ENCODE measurements at regions not wholly inside any gene's neighbourhood (a gene's known extent, or its start where the extent isn't known, plus 50 kb on each side); places are given as distances from the start of the nearest gene placed in this dataset.

GRCh38 chr3:77933926-77934325 is 894.0 kb downstream of the ROBO2 start:
- no peak overlapping the region for H3K4me3 Mint-ChIP-seq
- no peaks in the 10 kb centered on the region for H3K4me1 Mint-ChIP-seq (ENCODE audit: low read depth)
- H3K9me3 Mint-ChIP-seq: peaks cover 10% of the 10 kb centered on the region
- H3K27ac Mint-ChIP-seq: no peak overlapping the region
- intact Hi-C loops (cut with micrococcal nuclease): no loop called here
- H3K36me3 Mint-ChIP-seq: no peaks in the 10 kb centered on the region
- H3K27me3 Mint-ChIP-seq: no peaks in the 10 kb centered on the region
- POLR2A ChIA-PET: no interaction called here
- CTCF ChIA-PET: no interaction called here
- DNase-seq: no peak

GRCh38 chr3:77935418-77935817 is 895.5 kb downstream of the ROBO2 start:
- Mint-ChIP-seq H3K4me1 (ENCODE audit: low read depth) (no peaks in the 10 kb centered on the region), H3K27ac (no peak overlapping the region), H3K9me3 (peaks cover 10% of the 10 kb centered on the region), H3K4me3 (no peak overlapping the region), H3K36me3 (no peaks in the 10 kb centered on the region), H3K27me3 (no peaks in the 10 kb centered on the region)
- intact Hi-C loops (cut with micrococcal nuclease): no loop called here
- POLR2A ChIA-PET: no interaction called here
- CTCF ChIA-PET: no interaction called here
- no peak for DNase-seq

GRCh38 chr3:77939726-77940125 is 899.8 kb downstream of the ROBO2 start:
- no peak overlapping the region for H3K27ac Mint-ChIP-seq
- no peaks in the 10 kb centered on the region for H3K36me3 Mint-ChIP-seq
- no peak overlapping the region for H3K4me3 Mint-ChIP-seq
- POLR2A ChIA-PET: no interaction called here
- no peak for DNase-seq
- H3K9me3 Mint-ChIP-seq: peaks cover 7% of the 10 kb centered on the region
- intact Hi-C loops (cut with micrococcal nuclease): no loop called here
- CTCF ChIA-PET: no interaction called here
- H3K4me1 Mint-ChIP-seq (ENCODE audit: low read depth): no peaks in the 10 kb centered on the region
- H3K27me3 Mint-ChIP-seq: no peaks in the 10 kb centered on the region

GRCh38 chr3:77943598-77943997 is 903.7 kb downstream of the ROBO2 start:
- Mint-ChIP-seq H3K4me1 (ENCODE audit: low read depth) (no peaks in the 10 kb centered on the region), H3K9me3 (no peaks in the 10 kb centered on the region), H3K4me3 (no peak overlapping the region), H3K36me3 (no peaks in the 10 kb centered on the region), H3K27ac (no peak overlapping the region), H3K27me3 (no peaks in the 10 kb centered on the region)
- no peak for DNase-seq
- intact Hi-C loops (cut with micrococcal nuclease): no loop called here
- ChIA-PET CTCF (no interaction called here), POLR2A (no interaction called here)

GRCh38 chr3:77945320-77945719 is 905.4 kb downstream of the ROBO2 start:
- H3K9me3 Mint-ChIP-seq: peaks cover 4% of the 10 kb centered on the region

GRCh38 chr3:77947671-77948070 is 907.8 kb downstream of the ROBO2 start:
- ChIA-PET POLR2A (no interaction called here), CTCF (no interaction called here)
- no peaks in the 10 kb centered on the region for H3K27me3 Mint-ChIP-seq
- intact Hi-C loops (cut with micrococcal nuclease): no loop called here
- DNase-seq: no peak
- no peaks in the 10 kb centered on the region for H3K4me1 Mint-ChIP-seq (ENCODE audit: low read depth)
- H3K9me3 Mint-ChIP-seq: peaks cover 12% of the 10 kb centered on the region
- no peak overlapping the region for H3K27ac Mint-ChIP-seq
- no peaks in the 10 kb centered on the region for H3K36me3 Mint-ChIP-seq
- no peak overlapping the region for H3K4me3 Mint-ChIP-seq

More at GRCh38 chr3:77945320-77945719, 905.4 kb downstream of the ROBO2 start:
- ChIA-PET POLR2A (no interaction called here), CTCF (no interaction called here)
- intact Hi-C loops (cut with micrococcal nuclease): no loop called here
- no peak overlapping the region for H3K4me3 Mint-ChIP-seq
- no peaks in the 10 kb centered on the region for H3K36me3 Mint-ChIP-seq
- no peaks in the 10 kb centered on the region for H3K4me1 Mint-ChIP-seq (ENCODE audit: low read depth)
- no peak for DNase-seq
- no peak overlapping the region for H3K27ac Mint-ChIP-seq
- H3K27me3 Mint-ChIP-seq: no peaks in the 10 kb centered on the region

- POLR2A ChIA-PET: no interaction called here
Measured at GRCh38 chr3:77967621-77968020, 927.7 kb downstream of the ROBO2 start.

GRCh38 chr3:77976079-77976478 is 936.2 kb downstream of the ROBO2 start:
- Mint-ChIP-seq H3K4me1 (ENCODE audit: low read depth) (no peaks in the 10 kb centered on the region), H3K27me3 (no peaks in the 10 kb centered on the region), H3K4me3 (no peak overlapping the region), H3K36me3 (no peaks in the 10 kb centered on the region), H3K9me3 (peaks cover 13% of the 10 kb centered on the region), H3K27ac (no peak overlapping the region)
- POLR2A ChIA-PET: no interaction called here
- CTCF ChIA-PET: no interaction called here
- no peak for DNase-seq
- intact Hi-C loops (cut with micrococcal nuclease): no loop called here

More at GRCh38 chr3:77967621-77968020, 927.7 kb downstream of the ROBO2 start:
- DNase-seq: no peak
- intact Hi-C loops (cut with micrococcal nuclease): no loop called here
- CTCF ChIA-PET: no interaction called here
- Mint-ChIP-seq H3K27ac (no peak overlapping the region), H3K27me3 (no peaks in the 10 kb centered on the region), H3K4me1 (ENCODE audit: low read depth) (no peaks in the 10 kb centered on the region), H3K4me3 (no peak overlapping the region), H3K36me3 (no peaks in the 10 kb centered on the region), H3K9me3 (peaks cover 30% of the 10 kb centered on the region)

GRCh38 chr3:78003090-78003489 is 963.2 kb downstream of the ROBO2 start:
- POLR2A ChIA-PET: no interaction called here
- H3K4me3 Mint-ChIP-seq: no peak overlapping the region
- CTCF ChIA-PET: no interaction called here
- no peaks in the 10 kb centered on the region for H3K27me3 Mint-ChIP-seq
- DNase-seq: no peak
- no peaks in the 10 kb centered on the region for H3K4me1 Mint-ChIP-seq (ENCODE audit: low read depth)
- no peak overlapping the region for H3K27ac Mint-ChIP-seq
- intact Hi-C loops (cut with micrococcal nuclease): no loop called here
- H3K36me3 Mint-ChIP-seq: no peaks in the 10 kb centered on the region
- H3K9me3 Mint-ChIP-seq: peaks cover 23% of the 10 kb centered on the region

- Mint-ChIP-seq H3K27me3 (no peaks in the 10 kb centered on the region), H3K4me1 (ENCODE audit: low read depth) (no peaks in the 10 kb centered on the region), H3K9me3 (peaks cover 26% of the 10 kb centered on the region), H3K4me3 (no peak overlapping the region), H3K36me3 (no peaks in the 10 kb centered on the region), H3K27ac (no peak overlapping the region)
- CTCF ChIA-PET: no interaction called here
- POLR2A ChIA-PET: no interaction called here
- intact Hi-C loops (cut with micrococcal nuclease): no loop called here
- no peak for DNase-seq
Measured at GRCh38 chr3:78004571-78004970, 964.7 kb downstream of the ROBO2 start.

GRCh38 chr3:78013653-78014052 is 973.8 kb downstream of the ROBO2 start:
- DNase-seq: no peak
- Mint-ChIP-seq H3K27ac (no peak overlapping the region), H3K27me3 (no peaks in the 10 kb centered on the region), H3K36me3 (no peaks in the 10 kb centered on the region), H3K4me3 (no peak overlapping the region), H3K9me3 (peaks cover 26% of the 10 kb centered on the region), H3K4me1 (ENCODE audit: low read depth) (no peaks in the 10 kb centered on the region)
- ChIA-PET CTCF (no interaction called here), POLR2A (no interaction called here)
- intact Hi-C loops (cut with micrococcal nuclease): no loop called here

GRCh38 chr3:78015856-78016255 is 976.0 kb downstream of the ROBO2 start:
- ChIA-PET CTCF (no interaction called here), POLR2A (no interaction called here)
- H3K9me3 Mint-ChIP-seq: peaks cover 25% of the 10 kb centered on the region
- DNase-seq: no peak
- no peaks in the 10 kb centered on the region for H3K27me3 Mint-ChIP-seq
- no peak overlapping the region for H3K27ac Mint-ChIP-seq
- H3K36me3 Mint-ChIP-seq: no peaks in the 10 kb centered on the region
- H3K4me1 Mint-ChIP-seq (ENCODE audit: low read depth): no peaks in the 10 kb centered on the region
- H3K4me3 Mint-ChIP-seq: no peak overlapping the region
- intact Hi-C loops (cut with micrococcal nuclease): no loop called here

- H3K27me3 Mint-ChIP-seq: no peaks in the 10 kb centered on the region
- H3K9me3 Mint-ChIP-seq: peaks cover 32% of the 10 kb centered on the region
- DNase-seq: no peak
- H3K36me3 Mint-ChIP-seq: no peaks in the 10 kb centered on the region
- H3K4me1 Mint-ChIP-seq (ENCODE audit: low read depth): no peaks in the 10 kb centered on the region
- POLR2A ChIA-PET: no interaction called here
- CTCF ChIA-PET: no interaction called here
- H3K27ac Mint-ChIP-seq: no peak overlapping the region
- intact Hi-C loops (cut with micrococcal nuclease): no loop called here
- no peak overlapping the region for H3K4me3 Mint-ChIP-seq
Measured at GRCh38 chr3:78021710-78022109, 981.8 kb downstream of the ROBO2 start.

- Mint-ChIP-seq H3K27me3 (no peaks in the 10 kb centered on the region), H3K4me1 (ENCODE audit: low read depth) (no peaks in the 10 kb centered on the region), H3K27ac (no peak overlapping the region), H3K9me3 (peaks cover 32% of the 10 kb centered on the region), H3K4me3 (no peak overlapping the region), H3K36me3 (no peaks in the 10 kb centered on the region)
- POLR2A ChIA-PET: no interaction called here
- intact Hi-C loops (cut with micrococcal nuclease): no loop called here
- no peak for DNase-seq
- CTCF ChIA-PET: no interaction called here
Measured at GRCh38 chr3:78022232-78022631, 982.3 kb downstream of the ROBO2 start.

Data from activated CD4-positive, alpha-beta memory T cell treated with anti-CD3 and anti-CD28 coated beads for 36 hours (primary cell).